ENCODE measurements at regions not wholly inside any gene's neighbourhood (a gene's known extent, or its start where the extent isn't known, plus 50 kb on each side); places are given as distances from the start of the nearest gene placed in this dataset.

DNA sequence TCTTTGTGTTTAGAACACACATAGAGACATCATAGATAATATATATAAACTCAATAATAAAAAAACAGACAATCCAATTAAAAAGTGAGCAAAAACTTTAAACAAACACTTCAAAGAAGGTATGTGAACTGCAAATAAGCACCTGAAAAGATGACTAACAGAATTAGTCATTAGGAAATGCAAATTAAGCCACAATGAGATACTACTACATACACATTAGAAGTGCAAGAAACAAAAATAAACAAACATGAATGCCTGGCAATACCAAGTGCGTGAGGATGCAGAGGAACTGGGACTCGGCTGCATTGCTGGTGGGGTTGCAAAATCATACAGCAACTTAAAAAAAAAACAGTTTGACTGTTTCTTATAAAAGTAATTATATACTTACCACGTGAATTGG, 799.0 kb downstream of the KCNJ2 start:
- no peak for TF ChIP-seq EZH2phosphoT487 (IDR thresholded peaks at IDR 0.05; ENCODE audit: borderline replicate concordance)
- TF ChIP-seq, protein P1, sequence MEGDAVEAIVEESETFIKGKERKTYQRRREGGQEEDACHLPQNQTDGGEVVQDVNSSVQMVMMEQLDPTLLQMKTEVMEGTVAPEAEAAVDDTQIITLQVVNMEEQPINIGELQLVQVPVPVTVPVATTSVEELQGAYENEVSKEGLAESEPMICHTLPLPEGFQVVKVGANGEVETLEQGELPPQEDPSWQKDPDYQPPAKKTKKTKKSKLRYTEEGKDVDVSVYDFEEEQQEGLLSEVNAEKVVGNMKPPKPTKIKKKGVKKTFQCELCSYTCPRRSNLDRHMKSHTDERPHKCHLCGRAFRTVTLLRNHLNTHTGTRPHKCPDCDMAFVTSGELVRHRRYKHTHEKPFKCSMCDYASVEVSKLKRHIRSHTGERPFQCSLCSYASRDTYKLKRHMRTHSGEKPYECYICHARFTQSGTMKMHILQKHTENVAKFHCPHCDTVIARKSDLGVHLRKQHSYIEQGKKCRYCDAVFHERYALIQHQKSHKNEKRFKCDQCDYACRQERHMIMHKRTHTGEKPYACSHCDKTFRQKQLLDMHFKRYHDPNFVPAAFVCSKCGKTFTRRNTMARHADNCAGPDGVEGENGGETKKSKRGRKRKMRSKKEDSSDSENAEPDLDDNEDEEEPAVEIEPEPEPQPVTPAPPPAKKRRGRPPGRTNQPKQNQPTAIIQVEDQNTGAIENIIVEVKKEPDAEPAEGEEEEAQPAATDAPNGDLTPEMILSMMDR (conservative IDR thresholded peaks at IDR 0.05; ENCODE audit: low read length), result no peak

Measured in Loucy (cell line).